ENCODE measurements at regions not wholly inside any gene's neighbourhood (a gene's known extent, or its start where the extent isn't known, plus 50 kb on each side); places are given as distances from the start of the nearest gene placed in this dataset.

GRCh38 chr14:79951572-79951971, 259.7 kb downstream of the DIO2 start:
- Histone ChIP-seq H3K4me3 (IDR thresholded peaks at IDR 0.05; ENCODE audit: insufficient read depth, low read depth, low read length) (no peak overlapping the region), H3K27ac (no peak overlapping the region), H3K4me1 (ENCODE audit: low read depth, poor library complexity, severe bottlenecking) (no peaks in the 10 kb centered on the region), H2AFZ (ENCODE audit: low read depth) (no peak overlapping the region), H4K20me1 (ENCODE audit: insufficient read depth) (no peaks in the 10 kb centered on the region), H3K79me2 (ENCODE audit: insufficient read depth, low read depth) (no peaks in the 10 kb centered on the region), H3K27me3 (ENCODE audit: insufficient read depth, low read depth) (no peaks in the 10 kb centered on the region), H3K36me3 (ENCODE audit: insufficient read depth) (no peaks in the 10 kb centered on the region), H3K9ac (no peak overlapping the region), H3K4me2 (no peak overlapping the region)
- TF ChIP-seq CTCF (conservative IDR thresholded peaks at IDR 0.05; ENCODE audit: low read depth, low read length), result no peak

DNA sequence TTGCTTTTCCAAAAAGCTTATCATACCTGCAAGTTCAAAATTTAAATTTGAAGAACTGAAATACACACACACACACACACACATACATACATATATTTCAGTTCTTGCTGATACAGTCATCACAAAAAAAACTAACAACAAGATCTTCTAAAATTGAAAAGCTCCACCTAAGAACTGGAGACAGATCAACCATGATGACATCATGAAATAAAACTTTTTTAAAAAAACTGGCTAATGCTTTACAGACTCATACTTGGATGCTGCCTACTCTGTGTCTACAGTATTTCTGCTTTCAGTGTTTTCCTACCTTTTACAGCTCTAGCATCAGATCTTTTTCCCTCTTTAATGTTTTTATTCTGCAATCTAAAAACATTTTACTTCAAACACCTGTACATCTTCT, 261.4 kb downstream of the DIO2 start:
- Histone ChIP-seq H3K9ac (no peak overlapping the region), H3K4me3 (IDR thresholded peaks at IDR 0.05; ENCODE audit: insufficient read depth, low read depth, low read length) (no peak overlapping the region), H3K27me3 (ENCODE audit: insufficient read depth, low read depth) (no peaks in the 10 kb centered on the region), H3K79me2 (ENCODE audit: insufficient read depth, low read depth) (no peaks in the 10 kb centered on the region), H4K20me1 (ENCODE audit: insufficient read depth) (no peaks in the 10 kb centered on the region), H3K36me3 (ENCODE audit: insufficient read depth) (no peaks in the 10 kb centered on the region), H3K27ac (no peak overlapping the region), H3K4me2 (no peak overlapping the region), H2AFZ (ENCODE audit: low read depth) (no peak overlapping the region), H3K4me1 (ENCODE audit: low read depth, poor library complexity, severe bottlenecking) (no peaks in the 10 kb centered on the region)
- no peak for TF ChIP-seq CTCF (conservative IDR thresholded peaks at IDR 0.05; ENCODE audit: low read depth, low read length)

DNA sequence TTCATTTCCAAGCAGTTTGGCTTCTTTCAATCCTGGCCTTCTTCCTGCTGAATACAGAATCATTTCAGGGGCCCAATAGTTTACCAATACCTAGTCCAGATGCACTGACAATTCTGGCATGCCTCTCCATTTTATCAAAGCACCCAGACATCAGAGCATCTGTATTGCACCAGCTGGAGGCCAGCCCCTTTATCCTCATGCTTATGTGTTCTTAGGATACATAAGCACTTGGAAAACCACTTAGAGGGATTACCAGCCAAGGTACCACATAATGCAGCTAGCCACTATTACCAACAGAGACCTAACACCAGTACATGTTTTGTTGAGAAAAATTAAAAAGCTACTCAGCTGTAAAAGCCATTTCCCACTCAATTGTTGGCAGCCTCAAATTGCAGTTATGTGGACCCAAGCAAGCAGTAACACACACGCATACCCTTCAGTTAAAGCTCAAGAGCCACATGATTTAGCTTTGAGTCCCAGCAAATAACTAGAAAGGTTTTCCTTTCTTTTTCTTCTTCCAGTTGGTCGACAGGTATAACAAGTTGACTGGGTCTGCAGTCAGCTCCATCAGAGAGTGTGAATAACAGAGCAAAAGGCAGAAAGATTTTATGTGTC, 263.8 kb downstream of the DIO2 start:
- no peak overlapping the region for H3K27ac ChIP-seq

DNA sequence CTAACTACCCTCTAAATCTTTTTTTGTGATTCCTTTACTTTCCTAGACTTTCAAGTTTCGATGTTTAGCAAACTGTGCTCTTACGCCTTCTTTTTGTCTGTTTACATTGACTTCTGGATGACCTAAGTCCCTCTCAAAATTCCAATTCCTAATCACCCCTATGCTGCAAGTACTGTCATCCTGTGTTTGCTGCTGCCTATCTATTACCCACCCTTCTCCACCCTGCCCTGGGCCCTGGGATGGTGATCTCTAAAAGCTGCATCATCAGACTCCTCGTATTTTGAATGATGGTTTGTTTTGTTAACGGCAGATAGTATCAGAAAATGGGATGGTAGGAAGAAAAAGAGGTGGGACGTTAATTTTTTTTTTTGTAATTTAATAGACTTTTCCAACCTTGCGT, 272.1 kb downstream of the DIO2 start:
- Histone ChIP-seq H3K36me3 (ENCODE audit: insufficient read depth) (no peaks in the 10 kb centered on the region), H3K27ac (no peak overlapping the region), H3K27me3 (ENCODE audit: insufficient read depth, low read depth) (no peaks in the 10 kb centered on the region), H2AFZ (ENCODE audit: low read depth) (no peak overlapping the region), H3K9ac (no peak overlapping the region), H3K4me1 (ENCODE audit: low read depth, poor library complexity, severe bottlenecking) (no peaks in the 10 kb centered on the region), H3K79me2 (ENCODE audit: insufficient read depth, low read depth) (no peaks in the 10 kb centered on the region), H3K4me2 (no peak overlapping the region), H3K4me3 (IDR thresholded peaks at IDR 0.05; ENCODE audit: insufficient read depth, low read depth, low read length) (no peak overlapping the region), H4K20me1 (ENCODE audit: insufficient read depth) (no peaks in the 10 kb centered on the region)
- no peak for TF ChIP-seq CTCF (conservative IDR thresholded peaks at IDR 0.05; ENCODE audit: low read depth, low read length)

More for the DNA sequence above, 263.8 kb downstream of the DIO2 start:
- no peak overlapping the region for H3K4me2 ChIP-seq
- no peaks in the 10 kb centered on the region for H3K4me1 ChIP-seq (ENCODE audit: low read depth, poor library complexity, severe bottlenecking)
- no peak overlapping the region for H3K9ac ChIP-seq
- H3K27me3 ChIP-seq (ENCODE audit: insufficient read depth, low read depth), result no peaks in the 10 kb centered on the region
- no peak overlapping the region for H3K4me3 ChIP-seq (IDR thresholded peaks at IDR 0.05; ENCODE audit: insufficient read depth, low read depth, low read length)
- TF ChIP-seq CTCF (conservative IDR thresholded peaks at IDR 0.05; ENCODE audit: low read depth, low read length), result no peak
- H2AFZ ChIP-seq (ENCODE audit: low read depth), result no peak overlapping the region
- H3K36me3 ChIP-seq (ENCODE audit: insufficient read depth), result no peaks in the 10 kb centered on the region
- no peaks in the 10 kb centered on the region for H4K20me1 ChIP-seq (ENCODE audit: insufficient read depth)
- no peaks in the 10 kb centered on the region for H3K79me2 ChIP-seq (ENCODE audit: insufficient read depth, low read depth)

All from KMS-11 (cell line).